ENCODE measurements at regions not wholly inside any gene's neighbourhood (a gene's known extent, or its start where the extent isn't known, plus 50 kb on each side); places are given as distances from the start of the nearest gene placed in this dataset.

DNA sequence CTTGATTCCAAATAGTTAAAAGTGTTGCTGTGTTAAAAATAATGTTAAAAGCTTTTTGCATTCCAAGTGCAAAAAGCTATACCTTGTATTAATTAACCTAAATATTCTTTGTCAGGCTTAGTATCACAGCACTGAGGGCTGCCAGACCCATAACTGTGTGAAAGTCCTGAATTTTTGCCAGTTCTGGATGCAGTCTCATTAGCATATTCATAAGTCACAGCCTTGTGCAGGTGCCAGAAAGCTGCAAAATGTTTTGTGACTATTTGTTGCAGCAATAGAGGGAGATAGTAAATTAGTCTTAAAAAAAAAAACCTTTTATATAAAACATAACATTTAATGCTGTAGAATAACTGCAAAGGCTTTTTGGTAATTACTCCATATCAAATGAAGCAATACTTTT, 56.6 kb downstream of the SLITRK1 start:
- Mint-ChIP-seq H3K36me3 (ENCODE audit: low read depth) (no peaks in the 10 kb centered on the region), H3K27me3 (no peaks in the 10 kb centered on the region), H3K27ac (no peak overlapping the region), H3K4me3 (no peak overlapping the region), H3K4me1 (no peaks in the 10 kb centered on the region), H3K9me3 (peaks cover 5% of the 10 kb centered on the region)
- no peak for ATAC-seq (replicated peaks)

DNA sequence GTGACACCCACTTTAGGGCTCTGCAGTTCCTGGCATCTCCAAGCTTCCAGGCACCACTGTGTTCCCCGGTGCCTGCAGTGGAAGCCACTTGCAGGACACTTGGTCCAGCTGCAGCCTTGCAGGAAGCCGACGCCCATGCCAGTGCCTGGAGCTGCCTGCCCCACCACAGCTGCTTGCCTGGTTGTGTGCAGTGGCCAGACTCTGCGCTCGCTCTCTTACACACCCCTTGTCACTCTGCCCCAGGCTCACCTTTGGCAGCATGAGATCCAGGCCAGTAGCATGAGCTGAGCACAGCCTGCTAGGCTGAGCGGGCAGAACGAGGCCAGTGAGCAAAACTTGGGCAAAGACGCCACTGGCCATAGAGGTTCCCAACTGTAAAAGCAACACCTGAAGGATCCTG, 57.7 kb downstream of the SLITRK1 start:
- no peak for ATAC-seq (replicated peaks)
- no peak overlapping the region for H3K27ac Mint-ChIP-seq
- no peaks in the 10 kb centered on the region for H3K9me3 Mint-ChIP-seq
- no peaks in the 10 kb centered on the region for H3K36me3 Mint-ChIP-seq (ENCODE audit: low read depth)
- H3K4me1 Mint-ChIP-seq: no peaks in the 10 kb centered on the region
- no peaks in the 10 kb centered on the region for H3K27me3 Mint-ChIP-seq
- H3K4me3 Mint-ChIP-seq: no peak overlapping the region

- no peaks in the 10 kb centered on the region for H3K36me3 Mint-ChIP-seq (ENCODE audit: low read depth)
- H3K27ac Mint-ChIP-seq: no peak overlapping the region
These were observed 58.2 kb downstream of the SLITRK1 start for GRCh38 chr13:83824120-83824519.

DNA sequence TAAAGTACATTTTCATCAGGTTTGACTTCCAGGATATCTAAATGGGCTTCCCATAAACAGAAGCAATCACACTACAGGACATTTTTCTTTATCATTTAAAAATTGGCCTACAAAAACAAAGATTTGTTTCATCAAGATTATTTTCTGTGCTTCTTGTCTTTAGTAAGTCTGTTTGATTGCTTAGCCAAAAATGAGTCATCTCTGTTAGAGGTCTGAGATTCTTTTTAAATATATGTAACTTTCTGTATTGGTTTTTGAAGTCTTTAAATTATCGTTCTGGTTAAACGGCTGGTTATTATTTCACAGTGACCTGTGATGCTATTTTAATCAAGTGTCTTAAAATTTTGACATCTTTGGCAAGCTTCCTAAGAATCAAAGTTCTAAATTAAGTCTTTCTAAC, 62.7 kb downstream of the SLITRK1 start:
- H3K27ac Mint-ChIP-seq: no peak overlapping the region
- H3K36me3 Mint-ChIP-seq (ENCODE audit: low read depth): no peaks in the 10 kb centered on the region
- H3K9me3 Mint-ChIP-seq: peaks cover 3% of the 10 kb centered on the region
- no peaks in the 10 kb centered on the region for H3K4me1 Mint-ChIP-seq
- no peak for ATAC-seq (replicated peaks)
- H3K27me3 Mint-ChIP-seq: no peaks in the 10 kb centered on the region
- no peak overlapping the region for H3K4me3 Mint-ChIP-seq

More at GRCh38 chr13:83824120-83824519, 58.2 kb downstream of the SLITRK1 start:
- no peaks in the 10 kb centered on the region for H3K27me3 Mint-ChIP-seq
- no peaks in the 10 kb centered on the region for H3K9me3 Mint-ChIP-seq
- H3K4me1 Mint-ChIP-seq: no peaks in the 10 kb centered on the region
- H3K4me3 Mint-ChIP-seq: no peak overlapping the region
- ATAC-seq (replicated peaks): no peak

DNA sequence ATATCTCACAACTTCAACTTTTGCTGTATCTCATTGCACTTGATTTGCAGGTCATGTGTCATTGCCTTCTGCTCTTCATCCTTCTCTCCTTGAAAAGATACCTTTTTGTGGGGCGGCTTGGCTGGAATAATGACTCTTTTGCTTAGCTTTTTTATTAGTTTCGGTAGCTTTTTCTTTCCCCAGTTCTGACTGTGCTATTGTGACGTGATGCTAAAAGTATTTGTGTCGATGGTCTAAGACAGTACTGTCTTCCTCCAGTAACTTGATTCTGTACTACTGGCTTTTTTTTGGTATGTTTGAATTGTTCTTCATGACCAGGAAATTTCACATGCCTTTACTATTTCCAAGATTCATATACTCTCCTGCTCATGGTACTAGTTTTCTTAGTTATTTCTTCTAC, 63.1 kb downstream of the SLITRK1 start:
- Mint-ChIP-seq H3K27me3 (no peaks in the 10 kb centered on the region), H3K9me3 (peaks cover 3% of the 10 kb centered on the region), H3K4me1 (no peaks in the 10 kb centered on the region), H3K4me3 (no peak overlapping the region), H3K27ac (no peak overlapping the region), H3K36me3 (ENCODE audit: low read depth) (no peaks in the 10 kb centered on the region)
- no peak for ATAC-seq (replicated peaks)

- H3K27ac Mint-ChIP-seq: no peak overlapping the region
- H3K36me3 Mint-ChIP-seq (ENCODE audit: low read depth): no peaks in the 10 kb centered on the region
These were observed 66.2 kb downstream of the SLITRK1 start for GRCh38 chr13:83816081-83816480.

GRCh38 chr13:83815598-83815997, 66.7 kb downstream of the SLITRK1 start:
- Mint-ChIP-seq H3K27ac (no peak overlapping the region), H3K9me3 (peaks cover 3% of the 10 kb centered on the region), H3K4me1 (no peaks in the 10 kb centered on the region), H3K4me3 (no peak overlapping the region), H3K27me3 (no peaks in the 10 kb centered on the region), H3K36me3 (ENCODE audit: low read depth) (no peaks in the 10 kb centered on the region)
- ATAC-seq (replicated peaks): no peak

More at GRCh38 chr13:83816081-83816480, 66.2 kb downstream of the SLITRK1 start:
- ATAC-seq (replicated peaks): no peak
- no peaks in the 10 kb centered on the region for H3K4me1 Mint-ChIP-seq
- H3K27me3 Mint-ChIP-seq: no peaks in the 10 kb centered on the region
- peaks cover 3% of the 10 kb centered on the region for H3K9me3 Mint-ChIP-seq
- no peak overlapping the region for H3K4me3 Mint-ChIP-seq

DNA sequence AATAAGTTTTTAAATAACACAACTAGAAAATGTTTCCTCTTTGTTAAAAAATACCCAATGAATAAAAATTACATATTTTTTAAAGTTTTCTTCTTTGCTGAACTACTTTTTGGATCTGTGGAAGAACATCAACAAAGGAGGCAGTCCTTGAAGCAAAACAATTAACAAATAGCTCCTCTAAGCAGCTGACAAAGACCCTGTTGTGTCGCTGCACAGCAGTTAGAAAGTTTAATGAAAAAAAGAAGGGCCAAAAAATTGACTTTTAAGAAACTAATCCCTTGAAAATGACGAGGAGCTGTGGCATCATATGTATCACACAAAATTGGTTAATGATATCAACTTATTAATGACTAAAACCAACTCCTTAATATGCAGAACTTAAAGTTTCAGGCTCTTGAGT, 72.1 kb downstream of the SLITRK1 start:
- no peaks in the 10 kb centered on the region for H3K9me3 Mint-ChIP-seq
- no peak overlapping the region for H3K27ac Mint-ChIP-seq
- H3K27me3 Mint-ChIP-seq: no peaks in the 10 kb centered on the region
- no peaks in the 10 kb centered on the region for H3K4me1 Mint-ChIP-seq
- no peak for ATAC-seq (replicated peaks)
- H3K36me3 Mint-ChIP-seq (ENCODE audit: low read depth): no peaks in the 10 kb centered on the region
- H3K4me3 Mint-ChIP-seq: no peak overlapping the region

GRCh38 chr13:83804356-83804962, 77.8 kb downstream of the SLITRK1 start:
- Mint-ChIP-seq H3K4me3 (no peak overlapping the region), H3K36me3 (ENCODE audit: low read depth) (no peaks in the 10 kb centered on the region), H3K4me1 (no peaks in the 10 kb centered on the region), H3K27me3 (no peaks in the 10 kb centered on the region), H3K9me3 (no peaks in the 10 kb centered on the region), H3K27ac (no peak overlapping the region)
- ATAC-seq (replicated peaks): no peak

DNA sequence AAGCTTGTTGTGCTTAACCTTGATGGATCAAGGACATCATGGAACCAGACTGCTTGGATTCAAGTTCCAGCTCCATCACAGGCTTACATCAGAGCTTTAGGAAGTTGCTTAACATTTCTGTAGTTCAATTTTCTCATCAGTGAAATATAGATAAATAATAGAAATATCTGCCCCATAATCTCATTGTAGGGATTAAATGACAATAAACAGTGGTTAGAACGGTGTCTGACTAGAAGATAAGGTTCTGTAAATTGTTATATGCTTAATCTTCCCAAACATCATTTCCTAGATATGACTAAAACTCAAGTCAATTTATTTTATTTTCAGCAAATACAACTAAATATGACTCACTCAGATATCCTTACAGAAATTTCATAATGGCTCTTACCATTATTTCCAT, 83.5 kb downstream of the SLITRK1 start:
- Mint-ChIP-seq H3K4me1 (no peaks in the 10 kb centered on the region), H3K36me3 (ENCODE audit: low read depth) (no peaks in the 10 kb centered on the region), H3K27me3 (no peaks in the 10 kb centered on the region), H3K4me3 (no peak overlapping the region), H3K9me3 (no peaks in the 10 kb centered on the region), H3K27ac (no peak overlapping the region)
- ATAC-seq (replicated peaks): no peak

GRCh38 chr13:83796364-83796763, 85.9 kb downstream of the SLITRK1 start:
- no peak overlapping the region for H3K4me3 Mint-ChIP-seq
- H3K4me1 Mint-ChIP-seq: no peaks in the 10 kb centered on the region
- no peaks in the 10 kb centered on the region for H3K9me3 Mint-ChIP-seq
- ATAC-seq (replicated peaks): no peak
- H3K36me3 Mint-ChIP-seq (ENCODE audit: low read depth): no peaks in the 10 kb centered on the region
- no peak overlapping the region for H3K27ac Mint-ChIP-seq
- H3K27me3 Mint-ChIP-seq: no peaks in the 10 kb centered on the region

- no peaks in the 10 kb centered on the region for H3K27me3 Mint-ChIP-seq
- no peak for ATAC-seq (replicated peaks)
- no peaks in the 10 kb centered on the region for H3K9me3 Mint-ChIP-seq
- no peaks in the 10 kb centered on the region for H3K36me3 Mint-ChIP-seq (ENCODE audit: low read depth)
- no peaks in the 10 kb centered on the region for H3K4me1 Mint-ChIP-seq
- no peak overlapping the region for H3K27ac Mint-ChIP-seq
- no peak overlapping the region for H3K4me3 Mint-ChIP-seq
These were observed 87.7 kb downstream of the SLITRK1 start for GRCh38 chr13:83794583-83794982.

- ATAC-seq (replicated peaks): no peak
- H3K36me3 Mint-ChIP-seq (ENCODE audit: low read depth): no peaks in the 10 kb centered on the region
- H3K4me3 Mint-ChIP-seq: no peak overlapping the region
- no peaks in the 10 kb centered on the region for H3K9me3 Mint-ChIP-seq
- H3K27ac Mint-ChIP-seq: no peak overlapping the region
- H3K27me3 Mint-ChIP-seq: no peaks in the 10 kb centered on the region
- no peaks in the 10 kb centered on the region for H3K4me1 Mint-ChIP-seq
These were observed 102.0 kb downstream of the SLITRK1 start for GRCh38 chr13:83780227-83780626.

- H3K27ac Mint-ChIP-seq: no peak overlapping the region
- H3K4me3 Mint-ChIP-seq: no peak overlapping the region
- H3K36me3 Mint-ChIP-seq (ENCODE audit: low read depth): no peaks in the 10 kb centered on the region
- ATAC-seq (replicated peaks): no peak
- H3K27me3 Mint-ChIP-seq: no peaks in the 10 kb centered on the region
- H3K9me3 Mint-ChIP-seq: no peaks in the 10 kb centered on the region
- H3K4me1 Mint-ChIP-seq: no peaks in the 10 kb centered on the region
These were observed 108.3 kb downstream of the SLITRK1 start for GRCh38 chr13:83773961-83774360.

GRCh38 chr13:83765796-83766195, 116.5 kb downstream of the SLITRK1 start:
- H3K4me1 Mint-ChIP-seq: no peaks in the 10 kb centered on the region
- H3K9me3 Mint-ChIP-seq: no peaks in the 10 kb centered on the region
- no peak overlapping the region for H3K27ac Mint-ChIP-seq
- no peak for ATAC-seq (replicated peaks)
- no peak overlapping the region for H3K4me3 Mint-ChIP-seq
- no peaks in the 10 kb centered on the region for H3K27me3 Mint-ChIP-seq
- no peaks in the 10 kb centered on the region for H3K36me3 Mint-ChIP-seq (ENCODE audit: low read depth)

GRCh38 chr13:83761631-83762030, 120.6 kb downstream of the SLITRK1 start:
- no peaks in the 10 kb centered on the region for H3K27me3 Mint-ChIP-seq
- H3K9me3 Mint-ChIP-seq: no peaks in the 10 kb centered on the region
- no peaks in the 10 kb centered on the region for H3K36me3 Mint-ChIP-seq (ENCODE audit: low read depth)
- no peak overlapping the region for H3K4me3 Mint-ChIP-seq
- no peak for ATAC-seq (replicated peaks)
- no peak overlapping the region for H3K27ac Mint-ChIP-seq
- H3K4me1 Mint-ChIP-seq: no peaks in the 10 kb centered on the region

Measured in activated T-helper 17 cell treated with anti-CD3 and anti-CD28 coated beads, Interleukin-2, amount 50 U/mL, for 72 hours (primary cell).